ENCODE measurements at regions not wholly inside any gene's neighbourhood (a gene's known extent, or its start where the extent isn't known, plus 50 kb on each side); places are given as distances from the start of the nearest gene placed in this dataset.

DNA sequence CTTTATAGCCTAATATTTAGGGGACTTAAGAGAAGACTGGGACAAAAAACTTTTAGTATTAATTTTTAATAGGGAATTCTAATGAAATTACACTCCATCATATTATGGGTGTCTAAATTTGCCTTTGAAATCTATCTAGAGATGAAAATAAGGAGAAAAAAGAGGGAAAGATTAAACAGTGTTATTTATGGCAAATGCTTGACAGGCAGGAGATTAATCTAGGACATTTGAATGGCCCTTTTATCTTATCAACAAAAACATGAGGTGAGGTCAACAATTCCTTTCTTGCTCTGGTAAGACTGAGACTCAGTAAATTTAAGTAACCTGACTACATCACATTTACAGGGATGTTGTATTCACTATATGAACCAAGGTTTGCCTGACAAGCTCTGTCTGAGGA is 852.8 kb upstream of the CTNND2 start:
- no peaks in the 10 kb centered on the region for H3K79me2 ChIP-seq (ENCODE audit: insufficient read depth, low read length)
- no peak overlapping the region for H3T11ph ChIP-seq (ENCODE audit: low read length)
- TF ChIP-seq, protein P1, sequence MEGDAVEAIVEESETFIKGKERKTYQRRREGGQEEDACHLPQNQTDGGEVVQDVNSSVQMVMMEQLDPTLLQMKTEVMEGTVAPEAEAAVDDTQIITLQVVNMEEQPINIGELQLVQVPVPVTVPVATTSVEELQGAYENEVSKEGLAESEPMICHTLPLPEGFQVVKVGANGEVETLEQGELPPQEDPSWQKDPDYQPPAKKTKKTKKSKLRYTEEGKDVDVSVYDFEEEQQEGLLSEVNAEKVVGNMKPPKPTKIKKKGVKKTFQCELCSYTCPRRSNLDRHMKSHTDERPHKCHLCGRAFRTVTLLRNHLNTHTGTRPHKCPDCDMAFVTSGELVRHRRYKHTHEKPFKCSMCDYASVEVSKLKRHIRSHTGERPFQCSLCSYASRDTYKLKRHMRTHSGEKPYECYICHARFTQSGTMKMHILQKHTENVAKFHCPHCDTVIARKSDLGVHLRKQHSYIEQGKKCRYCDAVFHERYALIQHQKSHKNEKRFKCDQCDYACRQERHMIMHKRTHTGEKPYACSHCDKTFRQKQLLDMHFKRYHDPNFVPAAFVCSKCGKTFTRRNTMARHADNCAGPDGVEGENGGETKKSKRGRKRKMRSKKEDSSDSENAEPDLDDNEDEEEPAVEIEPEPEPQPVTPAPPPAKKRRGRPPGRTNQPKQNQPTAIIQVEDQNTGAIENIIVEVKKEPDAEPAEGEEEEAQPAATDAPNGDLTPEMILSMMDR (conservative IDR thresholded peaks at IDR 0.05): no peak
- no peaks in the 10 kb centered on the region for H4K20me1 ChIP-seq (ENCODE audit: control insufficient read depth, insufficient read depth, insufficient read length)
- no peak overlapping the region for H4K8ac ChIP-seq (replicated peaks; ENCODE audit: insufficient read length, low read depth, low read length)
- no peak overlapping the region for H2AFZ ChIP-seq (ENCODE audit: low read length)
- H3K9me3 ChIP-seq (ENCODE audit: control insufficient read depth, low read depth, low read length): no peaks in the 10 kb centered on the region
- H3K79me1 ChIP-seq (ENCODE audit: insufficient read depth, low read depth, low read length, poor library complexity, severe bottlenecking): no peaks in the 10 kb centered on the region
- no peak overlapping the region for H2BK120ac ChIP-seq (ENCODE audit: low read depth, low read length, poor library complexity, severe bottlenecking)
- H3K27me3 Mint-ChIP-seq (ENCODE audit: low read depth): no peaks in the 10 kb centered on the region
- no peak overlapping the region for H2BK12ac ChIP-seq (ENCODE audit: insufficient read length, low read depth, low read length)
- H4K5ac ChIP-seq (ENCODE audit: insufficient read length, low read depth, low read length): no peak overlapping the region
- H3K27ac Mint-ChIP-seq: no peak overlapping the region
- no peak overlapping the region for H3K18ac ChIP-seq (ENCODE audit: insufficient read length, low read depth, low read length)
- H3K23ac ChIP-seq (ENCODE audit: insufficient read length, low read depth, low read length): no peak overlapping the region
- H3K23me2 ChIP-seq (ENCODE audit: insufficient read length, low read depth, low read length, poor library complexity, severe bottlenecking): no peaks in the 10 kb centered on the region
- H3K4me1 Mint-ChIP-seq: no peaks in the 10 kb centered on the region
- no peak overlapping the region for H3K4me3 Mint-ChIP-seq
- no peak overlapping the region for H3K14ac ChIP-seq (ENCODE audit: insufficient read depth, low read length)
- H3K9me3 Mint-ChIP-seq: no peaks in the 10 kb centered on the region
- no peak overlapping the region for H3K9ac ChIP-seq (ENCODE audit: extremely low read depth, insufficient read length, low read length)
- H3K27ac ChIP-seq (ENCODE audit: insufficient read length, low read depth, low read length): no peak overlapping the region
- H3K27me3 ChIP-seq (ENCODE audit: insufficient read depth, low read length): no peaks in the 10 kb centered on the region
- no peak for DNase-seq
- H4K91ac ChIP-seq (ENCODE audit: insufficient read length, low read depth, low read length): no peak overlapping the region
- no peak overlapping the region for H3K4ac ChIP-seq (ENCODE audit: low read depth, low read length)
- H3K4me2 ChIP-seq (ENCODE audit: insufficient read depth, insufficient read length, low read length): no peak overlapping the region
- no peak overlapping the region for H2BK5ac ChIP-seq (ENCODE audit: insufficient read length, low read length)
- no peaks in the 10 kb centered on the region for H3K4me1 ChIP-seq (ENCODE audit: insufficient read depth, low read length)
- no peak overlapping the region for H3K56ac ChIP-seq (ENCODE audit: insufficient read length, low read depth, low read length)
- H2AK5ac ChIP-seq (ENCODE audit: insufficient read length, low read length): no peak overlapping the region
- H2BK15ac ChIP-seq (ENCODE audit: low read depth, low read length): no peak overlapping the region
- no peak overlapping the region for H2BK20ac ChIP-seq (ENCODE audit: low read depth, low read length, poor library complexity, severe bottlenecking)
- no peaks in the 10 kb centered on the region for H3K36me3 Mint-ChIP-seq (ENCODE audit: insufficient read depth in 1 of 3, low read depth in 3 of 3)
